Right atrium auricular region (tissue), 2 donors: ENCODE measurements at regions not wholly inside any gene's neighbourhood (a gene's known extent, or its start where the extent isn't known, plus 50 kb on each side); places are given as distances from the start of the nearest gene placed in this dataset.

ENCODE experiments used
- DNase-seq: peaks from one replicate; pipeline ENCODE4 v3.0.0-alpha.2; 2019; ENCODE audit warnings: low spot score
- H3K27ac ChIP-seq, 2 donors: fragments of 200-600 bp; sonication (generic); 1 replicate in 1 of 2; 2 replicates in 1 of 2; pipeline ENCODE4 v1.5.1; 2016 to 2019
- H3K27me3 ChIP-seq, 2 donors: fragments of 200-600 bp; sonication (generic); one replicate each; pipeline versions ENCODE4 v1.5.1 to v1.6.0; 2017 to 2019
- H3K36me3 ChIP-seq: fragments of 200-600 bp; sonication (generic); one replicate; pipeline ENCODE4 v1.5.1; 2016
- H3K4me1 ChIP-seq, 2 donors: fragments of 200-600 bp; sonication (generic); one replicate each; pipeline versions ENCODE4 v1.5.1 to v1.6.0; 2017 to 2019
- H3K4me3 ChIP-seq, 2 donors: fragments of 200-600 bp; sonication (generic); 1 replicate in 1 of 2; 2 replicates in 1 of 2; pipeline ENCODE4 v1.5.1; 2017 to 2019; ENCODE audit warnings: mild to moderate bottlenecking in 1 of 2, moderate library complexity in 1 of 2
- H3K9me3 ChIP-seq, 2 donors: fragments of 200-600 bp; sonication (generic); one replicate each; pipeline ENCODE4 v1.5.1; 2019
- CTCF ChIP-seq, 2 donors: fragments of 200-600 bp; sonication (generic); IDR thresholded peaks; one replicate each; pipeline ENCODE4 v1.5.1; 2019; ENCODE audit warnings: antibody characterized with exemption in 2 of 2

DNA sequence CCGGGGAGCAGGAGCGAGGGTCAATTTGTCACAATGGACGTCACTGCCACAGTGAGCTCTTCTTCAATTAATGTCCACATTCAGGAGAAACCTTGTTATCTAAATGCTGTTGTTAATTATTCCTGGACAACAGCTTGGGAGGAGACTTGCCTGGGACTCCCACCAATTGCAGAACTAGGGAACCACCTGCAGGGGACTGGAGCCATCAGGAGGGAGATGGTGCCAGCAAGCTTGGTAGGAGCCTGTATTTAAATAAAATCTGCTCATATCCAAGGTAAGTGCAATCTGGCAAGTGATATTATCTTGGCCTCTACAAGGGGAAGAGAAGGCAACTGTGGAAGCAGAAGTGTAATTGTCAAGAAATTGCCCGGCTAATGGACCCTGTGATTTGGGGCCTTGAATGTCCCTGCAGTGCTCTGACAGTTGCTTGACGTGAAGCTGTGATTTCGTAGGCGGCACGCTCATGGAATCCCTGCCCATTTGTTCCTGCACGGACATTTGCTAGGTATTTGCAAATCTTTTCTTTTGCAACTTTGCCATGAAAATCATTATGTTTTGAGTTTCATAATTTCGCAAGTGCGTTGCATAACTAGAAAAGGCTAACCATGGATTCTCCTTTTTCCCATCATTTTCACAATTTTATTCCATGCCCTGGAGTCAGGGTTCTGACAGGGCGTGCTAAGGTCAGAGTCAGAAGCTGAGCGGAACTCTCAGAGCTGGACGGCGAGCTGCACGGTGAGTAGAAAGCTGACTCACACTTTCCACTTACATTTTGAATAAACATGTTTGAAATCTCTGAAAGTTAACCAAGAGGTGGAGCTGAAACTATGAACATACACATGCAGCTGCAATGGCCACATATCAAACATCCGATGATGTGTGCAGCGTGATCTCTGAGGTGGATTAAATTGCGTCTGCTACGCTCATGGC, 84.9 kb upstream of the TCERG1L start:
- no peaks in the 10 kb centered on the region for H3K9me3 ChIP-seq
- no peak for TF ChIP-seq CTCF (IDR thresholded peaks at IDR 0.05)
- H3K4me3 ChIP-seq: no peak overlapping the region
- no peak for DNase-seq
- no peaks in the 10 kb centered on the region for H3K4me1 ChIP-seq
- H3K27me3 ChIP-seq: no peaks in the 10 kb centered on the region
- no peaks in the 10 kb centered on the region for H3K36me3 ChIP-seq
- no peak overlapping the region for H3K27ac ChIP-seq

DNA sequence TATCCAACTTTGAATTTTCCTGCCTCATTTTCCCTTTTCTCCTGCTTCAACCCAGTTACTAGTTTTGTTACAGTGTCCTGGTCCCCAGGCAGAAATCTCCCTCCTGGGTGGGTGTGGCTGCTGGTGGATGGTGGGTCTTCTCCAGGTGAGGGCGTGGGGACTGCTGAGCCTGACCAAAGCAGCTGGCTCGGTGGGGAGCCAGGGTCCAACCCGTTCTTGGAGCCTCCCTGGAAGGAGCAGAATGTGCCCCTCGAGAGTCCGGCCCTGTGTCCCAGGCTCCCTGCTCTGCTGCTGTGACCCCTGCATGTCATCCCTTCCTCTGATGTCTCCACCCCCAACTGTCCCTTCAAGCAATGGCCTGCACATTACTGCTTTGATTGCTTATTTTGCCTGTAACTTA, 86.6 kb upstream of the TCERG1L start:
- no peak for TF ChIP-seq CTCF (IDR thresholded peaks at IDR 0.05)
- Histone ChIP-seq H3K9me3 (no peaks in the 10 kb centered on the region), H3K27ac (no peak overlapping the region), H3K27me3 (no peaks in the 10 kb centered on the region), H3K4me1 (no peaks in the 10 kb centered on the region), H3K36me3 (no peaks in the 10 kb centered on the region), H3K4me3 (no peak overlapping the region)
- DNase-seq: no peak

DNA sequence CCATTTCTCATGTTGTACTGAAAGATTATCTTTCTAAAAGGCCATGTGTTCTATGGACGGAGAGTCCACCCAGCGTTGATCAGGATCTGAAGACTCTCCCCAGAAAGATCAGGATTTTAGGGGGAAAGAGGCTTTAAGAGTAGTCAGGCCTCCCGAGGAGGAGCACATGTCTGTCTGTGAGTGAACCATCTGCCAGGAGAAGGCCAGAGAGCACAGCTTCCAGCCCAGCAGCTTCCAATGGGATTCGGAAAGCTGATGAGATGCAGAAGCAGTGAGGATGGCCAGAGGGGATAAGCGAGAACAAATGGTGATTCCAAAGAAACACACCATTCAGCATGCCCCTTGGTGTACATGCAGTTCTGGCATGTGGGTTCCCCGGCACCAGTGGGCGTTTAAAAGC, 88.5 kb upstream of the TCERG1L start:
- H3K27ac ChIP-seq: no peak overlapping the region
- no peak overlapping the region for H3K4me3 ChIP-seq
- no peaks in the 10 kb centered on the region for H3K9me3 ChIP-seq
- no peak for TF ChIP-seq CTCF (IDR thresholded peaks at IDR 0.05)
- H3K4me1 ChIP-seq: no peaks in the 10 kb centered on the region
- no peaks in the 10 kb centered on the region for H3K27me3 ChIP-seq
- no peak for DNase-seq
- no peaks in the 10 kb centered on the region for H3K36me3 ChIP-seq

GRCh38 chr10:131400513-131400912, 89.0 kb upstream of the TCERG1L start:
- Histone ChIP-seq H3K4me1 (no peaks in the 10 kb centered on the region), H3K27me3 (no peaks in the 10 kb centered on the region), H3K27ac (no peak overlapping the region), H3K36me3 (no peaks in the 10 kb centered on the region), H3K9me3 (no peaks in the 10 kb centered on the region), H3K4me3 (no peak overlapping the region)
- DNase-seq: no peak
- no peak for TF ChIP-seq CTCF (IDR thresholded peaks at IDR 0.05)

- Histone ChIP-seq H3K36me3 (no peaks in the 10 kb centered on the region), H3K9me3 (no peaks in the 10 kb centered on the region), H3K27ac (no peak overlapping the region), H3K4me1 (no peaks in the 10 kb centered on the region), H3K27me3 (no peaks in the 10 kb centered on the region), H3K4me3 (no peak overlapping the region)
- no peak for DNase-seq
- TF ChIP-seq CTCF (IDR thresholded peaks at IDR 0.05): no peak
Observed at GRCh38 chr10:131402771-131403650, 91.5 kb upstream of the TCERG1L start.
